ENCODE measurements at regions not wholly inside any gene's neighbourhood (a gene's known extent, or its start where the extent isn't known, plus 50 kb on each side); places are given as distances from the start of the nearest gene placed in this dataset.

DNA sequence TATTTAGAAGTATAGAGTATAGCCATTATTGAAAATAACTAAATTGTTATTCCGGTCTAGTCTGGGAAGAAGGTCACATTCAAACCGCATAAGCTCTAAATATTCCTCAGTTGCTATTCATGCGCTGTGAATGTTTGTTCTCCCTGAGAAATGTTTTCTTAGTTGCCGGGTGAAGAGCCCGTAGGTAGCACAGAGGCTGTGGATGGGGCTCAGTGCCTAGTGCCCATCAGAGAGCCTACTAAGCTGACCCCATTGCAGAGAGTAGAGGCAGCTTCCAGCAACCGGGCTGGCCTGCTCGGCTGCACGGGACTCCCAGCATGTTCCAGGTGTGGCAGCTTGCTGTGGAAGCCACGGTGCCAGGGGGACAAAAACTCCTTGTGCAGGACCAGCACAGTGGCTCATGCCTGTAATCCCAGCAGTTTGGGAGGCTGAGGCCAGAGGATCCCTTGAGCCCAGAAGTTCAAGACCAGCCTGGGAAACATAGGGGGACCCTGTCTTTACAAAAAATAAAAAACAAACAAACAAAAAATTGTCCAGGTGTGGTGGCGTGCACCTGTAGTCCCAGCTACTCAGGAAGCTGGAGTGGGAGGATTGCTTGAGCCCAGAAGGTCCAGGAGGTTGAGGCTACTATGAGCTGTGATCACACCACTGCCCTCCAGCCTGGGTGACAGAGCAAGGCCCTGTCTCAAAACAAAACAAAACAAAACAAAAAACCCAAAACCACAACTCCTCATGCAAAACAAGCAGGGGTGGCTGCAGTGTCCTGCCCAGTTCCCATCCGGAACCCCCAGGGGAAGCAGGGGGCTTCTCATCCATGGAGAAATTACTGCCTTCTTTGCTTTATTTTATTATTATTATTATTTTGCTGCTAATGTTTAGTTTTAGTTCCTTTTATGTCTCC, 82.5 kb downstream of the KCTD15 start:
- no peaks in the 10 kb centered on the region for H3K36me3 Mint-ChIP-seq (ENCODE audit: unreplicated experiment)
- no peak overlapping the region for H3K27ac Mint-ChIP-seq (ENCODE audit: unreplicated experiment)
- H3K4me1 Mint-ChIP-seq (ENCODE audit: low read depth, unreplicated experiment) = peaks cover 4% of the 10 kb centered on the region
- DNase-seq = no peak
- no peaks in the 10 kb centered on the region for H3K9me3 Mint-ChIP-seq (ENCODE audit: unreplicated experiment)
- TF ChIP-seq, protein P1, sequence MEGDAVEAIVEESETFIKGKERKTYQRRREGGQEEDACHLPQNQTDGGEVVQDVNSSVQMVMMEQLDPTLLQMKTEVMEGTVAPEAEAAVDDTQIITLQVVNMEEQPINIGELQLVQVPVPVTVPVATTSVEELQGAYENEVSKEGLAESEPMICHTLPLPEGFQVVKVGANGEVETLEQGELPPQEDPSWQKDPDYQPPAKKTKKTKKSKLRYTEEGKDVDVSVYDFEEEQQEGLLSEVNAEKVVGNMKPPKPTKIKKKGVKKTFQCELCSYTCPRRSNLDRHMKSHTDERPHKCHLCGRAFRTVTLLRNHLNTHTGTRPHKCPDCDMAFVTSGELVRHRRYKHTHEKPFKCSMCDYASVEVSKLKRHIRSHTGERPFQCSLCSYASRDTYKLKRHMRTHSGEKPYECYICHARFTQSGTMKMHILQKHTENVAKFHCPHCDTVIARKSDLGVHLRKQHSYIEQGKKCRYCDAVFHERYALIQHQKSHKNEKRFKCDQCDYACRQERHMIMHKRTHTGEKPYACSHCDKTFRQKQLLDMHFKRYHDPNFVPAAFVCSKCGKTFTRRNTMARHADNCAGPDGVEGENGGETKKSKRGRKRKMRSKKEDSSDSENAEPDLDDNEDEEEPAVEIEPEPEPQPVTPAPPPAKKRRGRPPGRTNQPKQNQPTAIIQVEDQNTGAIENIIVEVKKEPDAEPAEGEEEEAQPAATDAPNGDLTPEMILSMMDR (IDR thresholded peaks at IDR 0.05; ENCODE audit: partially characterized antibody, unreplicated experiment) = no peak
- peaks cover 2% of the 10 kb centered on the region for H3K27me3 Mint-ChIP-seq (ENCODE audit: unreplicated experiment)
- H3K4me3 Mint-ChIP-seq (ENCODE audit: unreplicated experiment) = no peak overlapping the region

DNA sequence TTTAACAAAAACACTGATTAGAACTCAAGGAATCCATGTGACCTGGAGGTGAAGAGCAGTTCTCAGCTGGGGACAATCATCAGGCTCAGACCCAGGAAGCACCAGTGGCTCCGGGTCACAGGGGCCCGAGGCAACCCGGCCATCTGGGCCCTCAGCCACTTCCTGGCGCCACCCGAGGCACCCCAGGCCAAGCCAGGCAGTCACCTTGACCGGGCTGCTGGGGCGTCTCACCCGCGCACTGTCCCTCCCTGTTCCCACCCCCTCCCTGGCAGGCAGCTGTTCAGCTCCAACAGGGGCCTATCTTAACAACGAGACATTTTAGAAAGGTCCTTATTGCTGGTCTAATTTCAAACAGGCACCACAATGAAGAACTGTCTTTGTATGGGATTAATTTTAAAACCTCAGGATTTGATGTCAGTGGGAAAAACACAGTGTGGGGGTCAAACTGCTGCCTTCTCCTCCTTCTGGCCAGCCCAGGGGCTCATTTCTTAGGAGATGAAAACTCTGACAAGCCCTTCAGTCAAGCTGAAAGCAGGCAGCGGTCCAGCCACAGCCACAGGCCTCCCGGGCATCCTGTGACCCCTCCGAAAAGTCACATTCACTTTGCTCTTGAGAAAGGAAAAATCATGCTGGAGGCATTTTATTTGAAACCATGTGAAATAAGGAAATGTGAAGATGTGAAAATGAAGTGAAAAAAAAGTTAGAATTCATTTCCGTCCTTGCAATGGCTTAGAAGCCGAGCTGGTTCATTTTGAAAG, 83.3 kb downstream of the KCTD15 start:
- TF ChIP-seq, protein P1 (IDR thresholded peaks at IDR 0.05; ENCODE audit: partially characterized antibody, unreplicated experiment) = no peak
- H3K36me3 Mint-ChIP-seq (ENCODE audit: unreplicated experiment) = no peaks in the 10 kb centered on the region
- H3K4me3 Mint-ChIP-seq (ENCODE audit: unreplicated experiment) = no peak overlapping the region
- H3K4me1 Mint-ChIP-seq (ENCODE audit: low read depth, unreplicated experiment) = peaks cover 6% of the 10 kb centered on the region
- peaks cover 3% of the 10 kb centered on the region for H3K9me3 Mint-ChIP-seq (ENCODE audit: unreplicated experiment)
- H3K27ac Mint-ChIP-seq (ENCODE audit: unreplicated experiment) = no peak overlapping the region
- peaks cover 2% of the 10 kb centered on the region for H3K27me3 Mint-ChIP-seq (ENCODE audit: unreplicated experiment)
- no peak for DNase-seq

DNA sequence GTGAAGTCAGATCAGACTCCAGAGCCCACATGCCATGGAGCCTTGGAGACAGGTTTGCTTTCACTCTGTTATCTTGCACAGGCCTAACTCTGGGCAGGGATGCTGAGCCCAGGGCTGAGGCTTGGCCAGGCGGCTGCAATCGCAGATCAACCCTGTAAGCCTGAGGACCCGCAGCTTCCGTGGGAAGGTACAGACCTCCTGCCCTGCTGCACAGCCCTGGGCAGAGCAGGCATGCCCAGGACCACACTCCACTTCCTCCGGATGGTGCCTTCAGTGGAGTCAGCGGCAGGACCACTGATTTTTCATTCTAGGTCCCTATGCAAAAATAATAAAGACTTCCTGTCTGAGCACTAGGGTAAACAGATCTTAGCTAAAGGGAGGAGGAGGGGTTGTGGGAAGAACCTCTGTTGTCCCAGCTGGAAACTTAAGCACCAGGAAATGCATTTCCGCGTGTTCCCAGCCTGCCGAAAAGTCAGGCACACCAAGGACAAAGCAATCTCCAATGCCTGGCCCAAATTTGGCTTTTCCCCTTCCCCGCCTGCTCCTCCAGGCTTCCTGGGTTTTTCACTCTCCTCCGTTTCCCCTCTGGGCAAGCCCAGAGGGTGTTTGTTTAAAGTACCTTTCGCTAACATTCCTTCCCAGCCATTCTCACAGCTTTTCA, 87.3 kb downstream of the KCTD15 start:
- Mint-ChIP-seq H3K4me1 (ENCODE audit: low read depth, unreplicated experiment) (peaks cover 3% of the 10 kb centered on the region), H3K27ac (ENCODE audit: unreplicated experiment) (no peak overlapping the region), H3K27me3 (ENCODE audit: unreplicated experiment) (no peaks in the 10 kb centered on the region), H3K36me3 (ENCODE audit: unreplicated experiment) (no peaks in the 10 kb centered on the region), H3K4me3 (ENCODE audit: unreplicated experiment) (no peak overlapping the region), H3K9me3 (ENCODE audit: unreplicated experiment) (peaks cover 3% of the 10 kb centered on the region)
- DNase-seq = no peak
- TF ChIP-seq, protein P1 (IDR thresholded peaks at IDR 0.05; ENCODE audit: partially characterized antibody, unreplicated experiment) = no peak

DNA sequence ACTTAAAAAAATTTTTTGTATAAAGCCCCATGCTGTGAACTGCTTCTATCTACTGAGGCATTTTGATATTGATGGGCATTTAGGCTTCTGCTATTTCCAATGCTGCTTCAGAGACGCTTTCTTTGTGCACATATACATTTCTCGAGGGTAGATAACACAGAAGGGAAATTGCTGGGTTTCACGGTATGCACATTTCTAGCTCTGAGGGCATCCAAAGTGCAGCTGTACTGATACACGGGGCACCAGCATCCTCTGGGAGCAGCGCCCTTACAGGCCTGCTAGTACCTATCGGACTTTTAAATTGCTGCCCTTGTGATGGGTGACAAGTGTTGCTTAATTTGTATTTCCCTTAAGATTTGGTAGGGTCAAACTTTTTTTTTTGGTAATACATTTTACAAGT, 88.6 kb downstream of the KCTD15 start:
- Mint-ChIP-seq H3K4me3 (ENCODE audit: unreplicated experiment) (no peak overlapping the region), H3K27me3 (ENCODE audit: unreplicated experiment) (no peaks in the 10 kb centered on the region), H3K9me3 (ENCODE audit: unreplicated experiment) (peaks cover 3% of the 10 kb centered on the region), H3K27ac (ENCODE audit: unreplicated experiment) (no peak overlapping the region), H3K36me3 (ENCODE audit: unreplicated experiment) (no peaks in the 10 kb centered on the region), H3K4me1 (ENCODE audit: low read depth, unreplicated experiment) (peaks cover 3% of the 10 kb centered on the region)
- TF ChIP-seq, protein P1 (IDR thresholded peaks at IDR 0.05; ENCODE audit: partially characterized antibody, unreplicated experiment) = no peak
- DNase-seq = no peak
